ENCODE measurements at regions not wholly inside any gene's neighbourhood (a gene's known extent, or its start where the extent isn't known, plus 50 kb on each side); places are given as distances from the start of the nearest gene placed in this dataset.
A peak's percentile ranks its signal among the peaks of the same experiment; 100 is the strongest.

- H3K4me1 ChIP-seq (ENCODE audit: control insufficient read depth in 2 of 2, insufficient read depth in 2 of 2, low read length in 2 of 2) = peaks cover 7 to 22% of the 10 kb centered on the region in 2 donors
- no peak for DNase-seq (ENCODE audit: low read depth in 6 of 9, low spot score in 9 of 9)
- no peaks in the 10 kb centered on the region for H3K27me3 ChIP-seq (ENCODE audit: control insufficient read depth in 2 of 2, insufficient read depth in 1 of 2, low read length in 1 of 2)
- no peak overlapping the region for H3K4me3 ChIP-seq (ENCODE audit: low read length in 2 of 2)
- H3K27ac ChIP-seq (ENCODE audit: low read depth in 1 of 2, low read length in 1 of 2) = no peak overlapping the region
- WGBS = 99% methylated on average over 1 of the region's 1 CpG
- no peaks in the 10 kb centered on the region for H3K9me3 ChIP-seq (ENCODE audit: control insufficient read depth in 2 of 2, insufficient read depth in 1 of 2, low read length in 1 of 2)
- H3K36me3 ChIP-seq (ENCODE audit: control insufficient read depth in 2 of 2, insufficient read depth in 2 of 2, low read length in 1 of 2) = no peaks in the 10 kb centered on the region
These were observed 111.1 kb upstream of the DST start for GRCh38 chr6:56753811-56754210.

- H3K4me1 ChIP-seq (ENCODE audit: control insufficient read depth in 2 of 2, insufficient read depth in 2 of 2, low read length in 2 of 2) = peaks cover 2 to 11% of the 10 kb centered on the region in 2 donors
- 98% methylated on average over 4 of the region's 4 CpGs for WGBS
- DNase-seq (ENCODE audit: low read depth in 6 of 9, low spot score in 9 of 9) = no peak
These were observed 109.8 kb upstream of the DST start for GRCh38 chr6:56752534-56752933.

GRCh38 chr6:56752009-56752408 lies 109.3 kb upstream of the DST start:
- DNase-seq (ENCODE audit: low read depth in 6 of 9, low spot score in 9 of 9) = no peak
- peaks cover 2 to 8% of the 10 kb centered on the region in 2 donors for H3K4me1 ChIP-seq (ENCODE audit: control insufficient read depth in 2 of 2, insufficient read depth in 2 of 2, low read length in 2 of 2)
- no peak overlapping the region for H3K4me3 ChIP-seq (ENCODE audit: low read length in 2 of 2)
- no peaks in the 10 kb centered on the region for H3K36me3 ChIP-seq (ENCODE audit: control insufficient read depth in 2 of 2, insufficient read depth in 2 of 2, low read length in 1 of 2)
- H3K9me3 ChIP-seq (ENCODE audit: control insufficient read depth in 2 of 2, insufficient read depth in 1 of 2, low read length in 1 of 2) = no peaks in the 10 kb centered on the region
- no peak overlapping the region for H3K27ac ChIP-seq (ENCODE audit: low read depth in 1 of 2, low read length in 1 of 2)
- H3K27me3 ChIP-seq (ENCODE audit: control insufficient read depth in 2 of 2, insufficient read depth in 1 of 2, low read length in 1 of 2) = no peaks in the 10 kb centered on the region

More at GRCh38 chr6:56752534-56752933, 109.8 kb upstream of the DST start:
- no peak overlapping the region for H3K27ac ChIP-seq (ENCODE audit: low read depth in 1 of 2, low read length in 1 of 2)
- no peak overlapping the region for H3K4me3 ChIP-seq (ENCODE audit: low read length in 2 of 2)
- H3K27me3 ChIP-seq (ENCODE audit: control insufficient read depth in 2 of 2, insufficient read depth in 1 of 2, low read length in 1 of 2) = no peaks in the 10 kb centered on the region
- H3K9me3 ChIP-seq (ENCODE audit: control insufficient read depth in 2 of 2, insufficient read depth in 1 of 2, low read length in 1 of 2) = no peaks in the 10 kb centered on the region
- H3K36me3 ChIP-seq (ENCODE audit: control insufficient read depth in 2 of 2, insufficient read depth in 2 of 2, low read length in 1 of 2) = no peaks in the 10 kb centered on the region

GRCh38 chr6:56751604-56752003 lies 108.9 kb upstream of the DST start:
- Histone ChIP-seq H3K27me3 (ENCODE audit: control insufficient read depth in 2 of 2, insufficient read depth in 1 of 2, low read length in 1 of 2) (no peaks in the 10 kb centered on the region), H3K36me3 (ENCODE audit: control insufficient read depth in 2 of 2, insufficient read depth in 2 of 2, low read length in 1 of 2) (no peaks in the 10 kb centered on the region), H3K27ac (ENCODE audit: low read depth in 1 of 2, low read length in 1 of 2) (no peak overlapping the region), H3K4me3 (ENCODE audit: low read length in 2 of 2) (no peak overlapping the region), H3K9me3 (ENCODE audit: control insufficient read depth in 2 of 2, insufficient read depth in 1 of 2, low read length in 1 of 2) (no peaks in the 10 kb centered on the region), H3K4me1 (ENCODE audit: control insufficient read depth in 2 of 2, insufficient read depth in 2 of 2, low read length in 2 of 2) (peaks cover 2 to 8% of the 10 kb centered on the region in 2 donors)
- WGBS = 100% methylated on average over 1 of the region's 1 CpG
- DNase-seq (ENCODE audit: low read depth in 6 of 9, low spot score in 9 of 9) = no peak

GRCh38 chr6:56750686-56751085 lies 108.0 kb upstream of the DST start:
- DNase-seq (ENCODE audit: low read depth in 6 of 9, low spot score in 9 of 9) = no peak
- no peaks in the 10 kb centered on the region for H3K27me3 ChIP-seq (ENCODE audit: control insufficient read depth in 2 of 2, insufficient read depth in 1 of 2, low read length in 1 of 2)
- H3K36me3 ChIP-seq (ENCODE audit: control insufficient read depth in 2 of 2, insufficient read depth in 2 of 2, low read length in 1 of 2) = no peaks in the 10 kb centered on the region
- H3K9me3 ChIP-seq (ENCODE audit: control insufficient read depth in 2 of 2, insufficient read depth in 1 of 2, low read length in 1 of 2) = no peaks in the 10 kb centered on the region
- H3K27ac ChIP-seq (ENCODE audit: low read depth in 1 of 2, low read length in 1 of 2) = no peak overlapping the region
- H3K4me1 ChIP-seq (ENCODE audit: control insufficient read depth in 2 of 2, insufficient read depth in 2 of 2, low read length in 2 of 2) = no peaks in the 10 kb centered on the region
- no peak overlapping the region for H3K4me3 ChIP-seq (ENCODE audit: low read length in 2 of 2)

GRCh38 chr6:56749632-56750151 lies 107.0 kb upstream of the DST start:
- no peak overlapping the region for H3K27ac ChIP-seq (ENCODE audit: low read depth in 1 of 2, low read length in 1 of 2)
- H3K4me3 ChIP-seq (ENCODE audit: low read length in 2 of 2) = no peak overlapping the region
- H3K4me1 ChIP-seq (ENCODE audit: control insufficient read depth in 2 of 2, insufficient read depth in 2 of 2, low read length in 2 of 2) = no peaks in the 10 kb centered on the region
- 98% methylated on average over 3 of the region's 3 CpGs for whole genome bisulfite sequencing
- DNase-seq (ENCODE audit: low read depth in 6 of 9, low spot score in 9 of 9) = no peak
- no peaks in the 10 kb centered on the region for H3K27me3 ChIP-seq (ENCODE audit: control insufficient read depth in 2 of 2, insufficient read depth in 1 of 2, low read length in 1 of 2)
- H3K36me3 ChIP-seq (ENCODE audit: control insufficient read depth in 2 of 2, insufficient read depth in 2 of 2, low read length in 1 of 2) = no peaks in the 10 kb centered on the region
- no peaks in the 10 kb centered on the region for H3K9me3 ChIP-seq (ENCODE audit: control insufficient read depth in 2 of 2, insufficient read depth in 1 of 2, low read length in 1 of 2)

- Histone ChIP-seq H3K9me3 (ENCODE audit: control insufficient read depth in 2 of 2, insufficient read depth in 1 of 2, low read length in 1 of 2) (no peaks in the 10 kb centered on the region), H3K4me1 (ENCODE audit: control insufficient read depth in 2 of 2, insufficient read depth in 2 of 2, low read length in 2 of 2) (no peaks in the 10 kb centered on the region), H3K36me3 (ENCODE audit: control insufficient read depth in 2 of 2, insufficient read depth in 2 of 2, low read length in 1 of 2) (no peaks in the 10 kb centered on the region), H3K27ac (ENCODE audit: low read depth in 1 of 2, low read length in 1 of 2) (peak overlapping the region; percentile 19 to 25), H3K4me3 (ENCODE audit: low read length in 2 of 2) (no peak overlapping the region), H3K27me3 (ENCODE audit: control insufficient read depth in 2 of 2, insufficient read depth in 1 of 2, low read length in 1 of 2) (no peaks in the 10 kb centered on the region)
- WGBS = 93% methylated on average over 4 of the region's 4 CpGs
- no peak for DNase-seq (ENCODE audit: low read depth in 6 of 9, low spot score in 9 of 9)
These were observed 104.2 kb upstream of the DST start for GRCh38 chr6:56746767-56747504.

GRCh38 chr6:56745971-56746370 lies 103.3 kb upstream of the DST start:
- Histone ChIP-seq H3K36me3 (ENCODE audit: control insufficient read depth in 2 of 2, insufficient read depth in 2 of 2, low read length in 1 of 2) (no peaks in the 10 kb centered on the region), H3K4me3 (ENCODE audit: low read length in 2 of 2) (no peak overlapping the region), H3K4me1 (ENCODE audit: control insufficient read depth in 2 of 2, insufficient read depth in 2 of 2, low read length in 2 of 2) (no peaks in the 10 kb centered on the region), H3K9me3 (ENCODE audit: control insufficient read depth in 2 of 2, insufficient read depth in 1 of 2, low read length in 1 of 2) (no peaks in the 10 kb centered on the region), H3K27me3 (ENCODE audit: control insufficient read depth in 2 of 2, insufficient read depth in 1 of 2, low read length in 1 of 2) (no peaks in the 10 kb centered on the region), H3K27ac (ENCODE audit: low read depth in 1 of 2, low read length in 1 of 2) (no peak overlapping the region)
- DNase-seq (ENCODE audit: low read depth in 6 of 9, low spot score in 9 of 9) = no peak
- 93% methylated on average over 2 of the region's 2 CpGs for WGBS

- no peaks in the 10 kb centered on the region for H3K4me1 ChIP-seq (ENCODE audit: control insufficient read depth in 2 of 2, insufficient read depth in 2 of 2, low read length in 2 of 2)
- DNase-seq (ENCODE audit: low read depth in 6 of 9, low spot score in 9 of 9) = no peak
- H3K9me3 ChIP-seq (ENCODE audit: control insufficient read depth in 2 of 2, insufficient read depth in 1 of 2, low read length in 1 of 2) = no peaks in the 10 kb centered on the region
- no peak overlapping the region for H3K27ac ChIP-seq (ENCODE audit: low read depth in 1 of 2, low read length in 1 of 2)
- H3K36me3 ChIP-seq (ENCODE audit: control insufficient read depth in 2 of 2, insufficient read depth in 2 of 2, low read length in 1 of 2) = no peaks in the 10 kb centered on the region
- 92% methylated on average over 2 of the region's 2 CpGs for WGBS
- H3K4me3 ChIP-seq (ENCODE audit: low read length in 2 of 2) = no peak overlapping the region
- H3K27me3 ChIP-seq (ENCODE audit: control insufficient read depth in 2 of 2, insufficient read depth in 1 of 2, low read length in 1 of 2) = no peaks in the 10 kb centered on the region
These were observed 102.4 kb upstream of the DST start for GRCh38 chr6:56745081-56745480.
